ENCODE measurements at regions not wholly inside any gene's neighbourhood (a gene's known extent, or its start where the extent isn't known, plus 50 kb on each side); places are given as distances from the start of the nearest gene placed in this dataset.

- no peak for TF ChIP-seq CTCF (conservative IDR thresholded peaks at IDR 0.05)
- TF ChIP-seq ZFX (IDR thresholded peaks at IDR 0.05), result no peak
These were observed 126.9 kb downstream of the SLC16A9 start for GRCh38 chr10:59582780-59583179.

All from C4-2B (cell line).